ENCODE measurements at regions not wholly inside any gene's neighbourhood (a gene's known extent, or its start where the extent isn't known, plus 50 kb on each side); places are given as distances from the start of the nearest gene placed in this dataset.

GRCh38 chr1:47555841-47556560 lies 118.2 kb downstream of the FOXD2 start:
- DNase-seq: no peak

DNA sequence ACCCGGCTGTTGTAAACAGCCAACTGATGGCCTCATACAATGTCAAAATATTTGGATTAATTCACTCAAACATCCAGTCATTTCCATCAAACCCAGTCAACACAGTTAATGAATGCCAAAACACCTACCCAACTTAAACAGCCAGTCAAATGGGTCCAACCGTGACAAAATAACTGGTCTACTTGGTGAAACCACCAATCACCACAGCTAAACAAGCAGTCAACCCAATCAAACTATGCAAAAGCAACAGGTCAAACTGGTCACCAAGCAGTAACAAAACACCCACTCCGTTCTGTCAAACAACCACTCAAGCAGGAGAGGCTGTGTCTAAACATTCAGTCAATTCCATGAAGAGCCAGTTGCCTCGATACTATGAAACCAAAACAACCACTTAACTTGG lies 119.2 kb downstream of the FOXD2 start:
- DNase-seq: no peak

DNA sequence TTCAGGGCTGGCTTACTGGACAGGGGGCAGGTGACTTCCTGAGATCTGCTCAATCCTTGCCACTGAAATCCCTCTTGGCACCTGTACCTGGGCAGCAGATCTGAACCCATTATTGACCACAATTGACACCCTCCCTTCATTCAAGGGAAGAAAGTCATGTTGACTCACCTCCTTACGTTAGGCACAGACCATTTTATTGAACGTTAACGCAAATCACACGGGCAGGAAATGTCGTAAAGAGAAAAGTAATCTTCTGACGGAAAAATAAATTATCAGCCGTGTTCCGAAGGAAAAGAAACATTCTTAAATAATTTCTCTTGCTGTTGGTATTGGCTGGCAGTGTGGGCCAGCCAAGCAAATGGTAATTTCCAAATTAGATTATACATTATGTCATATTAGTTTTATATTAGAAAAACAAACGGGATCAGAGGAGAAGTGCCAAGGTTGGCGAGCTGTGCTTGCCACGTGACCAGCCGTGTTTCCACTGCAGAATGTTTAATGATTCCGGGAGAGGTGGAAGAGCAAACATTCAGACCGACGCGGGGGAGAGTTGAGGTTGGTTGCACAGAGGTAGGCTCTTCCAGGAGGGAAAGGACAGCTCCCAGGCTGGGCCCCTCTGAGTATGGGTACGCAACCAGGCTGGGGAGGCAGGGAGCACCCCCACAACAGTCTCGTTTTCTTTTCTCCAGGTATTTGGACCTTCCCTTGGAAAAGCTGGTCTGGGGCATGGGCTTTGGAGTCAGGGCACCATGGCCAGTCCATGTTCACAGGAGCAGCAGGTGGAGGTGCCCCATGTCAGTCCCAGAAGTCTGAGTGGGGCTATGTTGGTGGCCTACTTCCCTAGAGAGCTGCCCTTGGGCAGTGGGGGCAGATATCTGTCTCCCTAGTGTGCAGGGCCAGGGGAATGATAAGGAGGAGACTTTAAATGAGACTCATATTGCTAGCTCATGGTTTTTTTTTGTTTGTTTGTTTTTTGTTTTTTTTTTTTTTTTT lies 121.1 kb downstream of the FOXD2 start:
- DNase-seq: no peak

- no peak for DNase-seq
Observed at GRCh38 chr1:47559944-47560695, 122.3 kb downstream of the FOXD2 start.

DNA sequence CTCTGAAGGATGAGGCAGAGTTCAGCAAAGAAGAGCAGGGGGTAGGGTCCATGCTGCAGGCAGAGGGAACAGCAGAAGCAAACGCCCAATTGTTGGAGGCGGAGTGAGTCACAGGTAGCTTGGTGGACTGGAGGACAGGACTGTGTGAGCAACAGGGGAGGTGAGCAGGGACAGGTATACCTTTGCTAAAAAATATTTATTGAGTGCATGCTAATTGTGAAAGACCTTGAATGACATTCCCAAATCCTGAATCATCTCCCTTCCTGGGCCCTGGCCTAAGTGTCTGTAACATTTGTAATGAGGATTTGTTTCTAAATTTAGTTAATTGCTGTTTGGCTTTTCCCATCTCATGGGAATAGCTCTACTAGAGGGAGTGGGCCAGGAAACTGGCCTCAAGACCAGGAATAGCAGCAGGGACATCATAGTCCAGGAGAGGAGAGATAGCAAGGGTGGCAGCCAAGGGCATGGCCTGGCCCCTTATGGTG lies 123.7 kb downstream of the FOXD2 start:
- DNase-seq: no peak

- DNase-seq: no peak
Observed at GRCh38 chr1:47562147-47562546, 124.3 kb downstream of the FOXD2 start.

DNA sequence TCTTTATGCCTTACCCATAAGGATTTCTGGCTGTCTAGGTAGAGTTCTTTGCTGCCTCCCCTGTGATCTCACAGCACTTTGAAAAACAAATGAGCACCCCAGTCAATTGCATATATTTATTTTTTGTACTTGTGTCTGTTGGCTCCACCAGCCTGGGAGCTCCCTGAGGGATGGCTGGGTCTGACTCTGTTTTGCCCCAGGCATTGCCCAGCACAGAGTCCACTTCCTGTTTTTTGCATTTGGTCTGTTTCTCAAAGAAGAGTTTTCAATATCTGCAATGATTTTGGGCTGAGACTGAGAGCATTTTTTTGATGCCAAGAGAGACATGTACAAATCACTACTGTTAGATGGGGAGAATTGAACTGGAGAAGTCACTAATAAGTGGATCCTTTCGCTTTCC lies 125.0 kb downstream of the FOXD2 start:
- DNase-seq: no peak

GRCh38 chr1:47563201-47563600 lies 125.4 kb downstream of the FOXD2 start:
- DNase-seq: no peak

DNA sequence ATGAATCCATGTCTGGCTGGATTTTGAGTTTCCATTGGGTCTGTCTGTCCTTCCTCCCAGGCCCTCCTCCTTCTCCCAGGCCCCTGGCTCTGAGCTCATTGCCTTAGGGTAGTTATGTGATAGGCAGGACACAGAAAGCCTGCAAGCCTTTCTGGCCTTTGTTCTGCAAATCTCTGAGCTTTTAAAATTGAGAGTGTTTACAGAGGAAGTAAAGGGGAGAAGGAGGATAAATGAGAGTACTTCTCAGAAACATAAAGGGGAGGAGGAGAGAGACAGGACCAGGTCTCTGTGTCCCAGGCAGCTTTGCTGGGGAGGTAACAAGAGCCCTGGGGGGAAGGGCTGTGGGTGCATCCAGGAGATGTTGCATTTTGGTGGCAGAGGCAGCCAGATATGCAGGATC lies 126.7 kb downstream of the FOXD2 start:
- no peak for DNase-seq

DNA sequence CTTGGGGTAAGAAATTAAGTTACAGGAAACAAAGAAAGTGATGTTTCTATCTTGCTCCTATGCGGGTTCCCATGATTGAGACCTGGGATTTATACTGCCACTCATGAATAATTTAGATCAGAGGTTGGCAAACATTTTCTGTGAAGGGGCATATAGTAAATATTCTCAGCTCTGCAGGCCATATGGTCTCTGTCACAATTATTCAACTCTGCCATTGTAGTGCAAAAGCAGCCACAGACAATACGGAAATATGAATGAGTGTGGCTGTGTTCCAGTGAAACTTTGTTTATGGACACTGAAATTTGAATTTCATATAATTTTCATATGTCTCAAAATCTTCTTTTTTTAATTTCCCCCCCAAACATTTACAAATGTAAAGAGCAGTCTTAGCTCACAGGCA lies 127.2 kb downstream of the FOXD2 start:
- no peak for DNase-seq

DNA sequence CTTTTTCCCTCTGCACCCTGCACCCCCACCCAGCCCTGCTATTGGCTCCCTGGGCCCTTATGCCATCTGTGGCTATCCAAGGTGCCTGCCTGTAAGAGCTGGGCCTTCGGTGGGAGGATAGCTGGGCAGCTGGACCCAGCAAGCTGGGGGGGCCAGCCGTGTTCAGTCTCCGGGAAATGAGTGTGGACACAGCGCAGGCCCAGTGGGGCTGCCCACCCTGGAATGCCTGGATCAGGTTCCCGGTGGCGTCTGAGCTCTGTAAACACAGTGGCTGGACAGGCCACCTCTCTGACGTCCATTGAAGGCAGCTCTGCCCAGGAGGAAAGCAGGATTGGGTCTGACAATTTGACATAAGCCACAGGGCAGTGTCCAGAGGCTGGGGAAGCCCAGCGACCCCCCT lies 127.8 kb downstream of the FOXD2 start:
- DNase-seq: no peak

- no peak for DNase-seq
Observed at GRCh38 chr1:47568763-47569162, 130.9 kb downstream of the FOXD2 start.

DNA sequence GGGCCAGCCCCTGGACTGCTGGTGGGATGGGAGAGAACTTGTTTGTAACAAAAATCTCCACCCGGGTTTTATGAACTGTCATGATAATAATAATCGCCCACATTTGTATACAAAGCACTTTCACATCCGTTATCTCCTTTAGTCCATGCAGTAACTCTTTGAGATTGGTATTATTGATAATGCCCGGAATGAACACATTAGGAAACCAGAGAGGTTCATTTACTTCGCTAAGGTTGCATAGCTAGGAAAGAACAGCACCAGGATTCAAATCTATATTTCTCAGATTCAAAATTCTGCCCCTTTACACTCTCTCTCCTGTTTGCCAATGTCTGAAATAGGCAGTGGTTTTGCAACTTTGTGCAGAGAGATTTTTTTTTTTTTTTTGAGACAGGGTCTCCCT lies 131.4 kb downstream of the FOXD2 start:
- DNase-seq: no peak

DNA sequence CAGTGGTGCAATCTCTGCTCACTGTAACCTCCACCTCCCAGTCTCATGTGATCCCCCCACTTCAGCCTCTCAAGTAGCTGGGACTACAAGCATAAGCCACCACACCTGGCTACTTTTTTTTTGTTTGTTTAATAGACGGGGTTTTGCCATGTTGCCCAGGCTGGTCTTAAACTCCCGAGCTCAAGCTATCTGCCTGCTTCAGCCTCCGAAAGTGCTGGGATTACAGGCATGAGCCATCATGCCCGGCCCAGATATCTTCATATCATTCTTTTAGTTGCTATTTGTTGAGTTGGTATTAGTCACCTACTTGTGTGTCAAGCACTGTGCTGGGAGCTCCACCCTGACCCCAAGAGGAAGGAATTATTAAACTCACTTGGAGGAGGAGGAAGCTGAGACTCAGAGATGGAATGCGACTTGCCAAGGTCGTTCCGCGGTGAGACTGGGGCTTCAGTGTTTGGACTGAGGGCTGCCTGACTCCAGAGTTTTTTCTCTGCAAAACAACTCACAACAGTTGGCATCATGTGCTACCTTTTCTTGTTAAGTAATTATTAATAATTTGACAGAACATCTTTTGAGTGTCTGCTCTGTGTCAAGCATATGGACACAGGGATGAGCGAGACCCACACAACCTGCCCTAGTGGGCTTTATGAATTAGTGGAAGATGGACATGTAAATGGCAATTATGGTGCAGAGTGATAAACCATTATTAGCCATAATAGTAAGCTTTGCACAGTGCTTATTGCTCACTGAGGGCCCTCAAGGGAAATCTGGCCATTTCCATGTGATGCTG lies 132.0 kb downstream of the FOXD2 start:
- DNase-seq: no peak

- DNase-seq: no peak
Observed at GRCh38 chr1:47571161-47571560, 133.3 kb downstream of the FOXD2 start.

DNA sequence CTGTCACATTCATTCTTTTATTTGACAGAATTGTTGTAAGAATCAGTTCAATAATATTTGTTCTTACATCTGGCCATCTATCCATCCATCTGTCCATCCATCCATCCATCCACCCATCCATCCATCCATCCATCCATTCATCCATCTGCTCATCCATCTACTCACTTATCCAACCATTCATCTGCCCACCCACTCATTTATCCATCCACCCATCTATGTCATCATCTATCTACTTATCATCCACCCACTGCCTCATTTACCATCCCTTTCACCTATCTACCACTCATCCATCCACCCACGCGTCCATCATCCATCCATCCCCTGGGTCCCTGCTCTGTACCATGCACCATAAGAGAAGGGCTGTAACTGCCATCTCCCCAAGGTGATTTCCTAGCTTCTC lies 134.1 kb downstream of the FOXD2 start:
- DNase-seq: no peak

- DNase-seq: no peak
Observed at GRCh38 chr1:47572731-47573430, 135.0 kb downstream of the FOXD2 start.

- DNase-seq: no peak
Observed at GRCh38 chr1:47574451-47575165, 136.8 kb downstream of the FOXD2 start.

GRCh38 chr1:47575855-47576757 lies 138.3 kb downstream of the FOXD2 start:
- DNase-seq: no peak

DNA sequence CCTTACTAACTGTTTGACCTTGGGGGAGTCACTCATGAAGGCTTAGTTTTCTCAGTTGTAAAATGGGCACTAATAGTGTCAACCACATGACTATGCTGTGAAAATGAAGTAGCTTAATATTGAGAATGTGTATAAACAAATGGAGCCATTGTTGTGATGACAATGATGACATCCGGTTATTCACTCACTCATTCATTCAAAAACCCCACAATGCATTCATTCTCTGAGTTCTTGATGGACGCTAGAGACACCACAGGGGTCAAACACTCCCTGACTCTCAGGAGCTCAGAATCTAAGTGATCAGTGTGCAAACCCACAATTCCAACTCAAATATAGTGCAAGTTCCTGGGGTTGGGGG lies 138.9 kb downstream of the FOXD2 start:
- no peak for DNase-seq

Data from CD4-positive, alpha-beta T cell treated with Interleukin-17A for 1 hour (primary cell).